ENCODE measurements at regions not wholly inside any gene's neighbourhood (a gene's known extent, or its start where the extent isn't known, plus 50 kb on each side); places are given as distances from the start of the nearest gene placed in this dataset.

DNA sequence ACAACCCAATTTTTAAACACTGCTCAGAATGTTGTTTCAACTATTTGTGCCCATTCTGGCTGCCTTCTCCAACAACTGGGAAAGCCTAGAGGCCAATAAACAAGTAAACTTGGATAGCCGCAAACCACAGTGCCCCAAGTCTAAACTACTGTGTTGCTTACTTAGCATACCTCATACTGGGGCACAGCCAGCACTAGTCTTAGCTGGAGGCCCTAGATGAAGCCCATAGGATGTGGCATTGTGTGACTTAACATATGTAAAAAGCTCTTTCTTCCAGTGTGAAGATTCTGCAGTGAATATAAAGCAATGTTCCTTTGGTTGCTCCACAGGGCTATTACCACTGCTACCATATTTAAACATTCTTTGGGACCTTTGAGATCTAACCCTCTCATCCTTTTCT is 564.3 kb upstream of the NRSN1 start:
- no peak for TF ChIP-seq EZH2 (IDR thresholded peaks at IDR 0.05; ENCODE audit: borderline replicate concordance, low read depth, low read length, severe bottlenecking)
- TF ChIP-seq, protein P1, sequence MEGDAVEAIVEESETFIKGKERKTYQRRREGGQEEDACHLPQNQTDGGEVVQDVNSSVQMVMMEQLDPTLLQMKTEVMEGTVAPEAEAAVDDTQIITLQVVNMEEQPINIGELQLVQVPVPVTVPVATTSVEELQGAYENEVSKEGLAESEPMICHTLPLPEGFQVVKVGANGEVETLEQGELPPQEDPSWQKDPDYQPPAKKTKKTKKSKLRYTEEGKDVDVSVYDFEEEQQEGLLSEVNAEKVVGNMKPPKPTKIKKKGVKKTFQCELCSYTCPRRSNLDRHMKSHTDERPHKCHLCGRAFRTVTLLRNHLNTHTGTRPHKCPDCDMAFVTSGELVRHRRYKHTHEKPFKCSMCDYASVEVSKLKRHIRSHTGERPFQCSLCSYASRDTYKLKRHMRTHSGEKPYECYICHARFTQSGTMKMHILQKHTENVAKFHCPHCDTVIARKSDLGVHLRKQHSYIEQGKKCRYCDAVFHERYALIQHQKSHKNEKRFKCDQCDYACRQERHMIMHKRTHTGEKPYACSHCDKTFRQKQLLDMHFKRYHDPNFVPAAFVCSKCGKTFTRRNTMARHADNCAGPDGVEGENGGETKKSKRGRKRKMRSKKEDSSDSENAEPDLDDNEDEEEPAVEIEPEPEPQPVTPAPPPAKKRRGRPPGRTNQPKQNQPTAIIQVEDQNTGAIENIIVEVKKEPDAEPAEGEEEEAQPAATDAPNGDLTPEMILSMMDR (IDR thresholded peaks at IDR 0.05; ENCODE audit: borderline replicate concordance, extremely low read depth, low read length, poor library complexity, severe bottlenecking) = no peak

Measured in DND-41 (cell line).